HT1080 (cell line): ENCODE measurements at regions not wholly inside any gene's neighbourhood (a gene's known extent, or its start where the extent isn't known, plus 50 kb on each side); places are given as distances from the start of the nearest gene placed in this dataset.
"Not testable (repeated sequence)": the region's sequence is repeated elsewhere in the genome, so short reads cannot be mapped to it uniquely, and the experiment has no call there.

Experiments used
- DNase-seq: peaks from one replicate; pipeline ENCODE4 v3.0.0-alpha.2; 2015; ENCODE audit warnings: low read depth

GRCh38 chr9:82776508-82776907 is 286.4 kb downstream of the RASEF start:
- no peak for DNase-seq

GRCh38 chr9:82777366-82777765 is 285.6 kb downstream of the RASEF start:
- DNase-seq, result no peak

DNA sequence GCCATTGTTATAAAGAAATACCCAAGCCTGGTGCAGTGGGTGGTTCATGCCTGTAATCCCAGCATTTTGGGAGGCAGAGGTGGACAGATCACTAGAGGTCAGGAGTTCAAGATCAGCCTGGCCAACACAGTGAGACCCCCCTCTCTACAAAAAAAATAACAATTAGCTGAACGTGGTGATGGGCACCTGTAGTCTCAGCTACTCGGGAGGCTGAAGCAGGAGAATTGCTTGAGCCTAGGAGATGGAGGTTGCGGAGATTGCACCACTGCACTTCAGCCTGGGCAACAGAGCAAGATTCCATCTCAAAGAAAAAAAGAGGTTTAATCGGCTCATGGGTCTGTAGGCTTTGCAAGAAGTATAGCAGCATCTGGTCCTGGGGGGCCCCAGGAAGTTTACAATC is 284.0 kb downstream of the RASEF start:
- not testable (repeated sequence) for DNase-seq

DNA sequence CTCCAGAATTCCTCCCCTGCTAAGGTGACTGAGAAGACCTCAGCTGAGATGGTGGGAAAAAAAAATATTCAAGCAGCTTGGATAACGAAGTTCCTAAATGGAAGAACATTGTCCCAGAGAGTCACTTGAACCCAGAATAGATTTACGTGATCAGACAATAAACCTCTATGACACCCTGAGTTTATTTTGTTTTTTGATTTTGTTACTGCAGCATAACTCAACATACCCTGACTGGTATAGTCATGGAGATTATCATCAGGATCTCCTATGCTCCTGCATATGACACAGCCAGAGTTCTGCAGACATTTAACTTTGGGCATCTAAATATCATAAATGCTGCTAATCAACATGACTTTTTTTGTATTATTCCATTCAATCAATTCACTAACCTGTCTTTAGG is 282.9 kb downstream of the RASEF start:
- no peak for DNase-seq

DNA sequence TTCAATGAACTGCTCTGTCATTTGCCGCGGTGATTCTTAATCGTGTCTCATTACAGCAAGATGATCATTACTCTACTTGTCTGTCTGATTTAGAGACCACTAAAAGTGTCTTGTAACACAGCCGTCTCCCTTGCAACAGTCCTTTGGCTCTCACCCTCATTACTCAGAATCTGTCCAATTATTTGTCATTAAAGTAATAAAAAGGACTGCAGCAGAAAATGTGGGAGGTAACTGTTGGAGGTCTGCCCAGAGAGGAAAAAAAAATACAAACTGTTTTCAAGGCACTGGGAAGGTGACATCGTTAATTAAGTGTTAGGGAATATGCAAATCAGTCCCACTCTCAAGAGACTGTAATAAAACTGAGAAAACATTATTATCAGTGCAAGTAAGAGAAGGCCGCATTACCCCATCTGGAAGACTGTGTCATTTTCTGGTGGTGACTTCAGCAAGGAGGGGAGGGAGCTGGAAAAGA is 281.0 kb downstream of the RASEF start:
- DNase-seq, result no peak

DNA sequence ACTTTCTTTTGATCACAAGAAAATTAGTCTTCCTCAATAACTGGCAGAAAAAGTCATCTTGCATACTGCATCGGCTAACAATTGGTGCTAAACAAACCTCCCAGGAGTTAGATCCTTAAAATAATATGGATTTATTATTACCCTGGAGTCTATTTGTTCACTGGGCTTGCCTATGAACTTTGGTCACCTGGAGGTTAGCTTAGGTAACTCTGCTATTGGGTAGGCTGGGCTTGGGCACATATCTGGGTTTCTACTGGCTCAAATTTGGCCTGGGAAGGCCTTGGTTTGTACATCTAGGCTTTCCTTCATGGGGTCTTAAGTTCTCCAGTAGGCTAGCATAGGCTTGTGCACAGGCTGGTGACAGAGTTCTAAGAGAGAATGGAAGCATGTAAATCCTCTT is 279.9 kb downstream of the RASEF start:
- no peak for DNase-seq

DNA sequence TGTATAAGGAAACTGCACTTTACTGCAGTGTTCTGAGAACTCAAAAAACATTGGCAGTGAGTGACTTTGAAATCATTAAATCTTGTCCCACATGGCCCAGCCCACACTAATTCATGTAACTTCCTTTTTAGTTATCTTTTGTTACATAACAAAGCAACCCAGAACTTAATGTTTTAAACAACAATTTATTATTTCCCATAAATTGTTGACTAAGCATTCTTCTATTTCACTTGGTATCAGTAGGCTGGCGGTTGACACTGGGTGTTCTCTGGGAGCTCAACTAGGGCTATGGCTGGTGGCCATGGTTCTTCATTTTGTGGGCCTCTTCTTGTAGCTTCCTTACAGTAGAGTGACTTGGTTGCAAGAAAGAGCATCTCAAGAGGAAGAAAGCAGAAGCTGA is 278.4 kb downstream of the RASEF start:
- no peak for DNase-seq

GRCh38 chr9:82789155-82789824 is 273.7 kb downstream of the RASEF start:
- DNase-seq, result no peak

DNA sequence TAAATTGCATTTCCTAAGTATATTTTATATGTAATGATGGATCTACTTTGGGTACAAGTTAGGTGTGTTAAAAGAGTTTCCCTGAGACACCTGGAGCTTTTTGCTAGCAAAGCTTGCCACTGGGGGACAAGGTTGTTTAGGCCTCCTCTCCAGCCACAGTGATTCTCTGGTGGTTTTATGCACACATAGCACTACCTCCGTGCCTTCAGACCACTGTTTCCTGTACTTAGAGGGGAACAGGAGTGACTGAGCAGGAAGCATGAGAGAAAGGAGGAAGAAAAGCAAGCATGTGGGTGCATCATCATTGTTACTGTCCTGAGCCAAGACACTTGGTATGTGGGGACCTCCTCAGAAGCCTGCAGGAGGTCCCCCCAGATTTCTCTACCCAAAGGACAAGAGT is 272.1 kb downstream of the RASEF start:
- DNase-seq, result peak; percentile 13

- DNase-seq, result no peak
These were observed 271.2 kb downstream of the RASEF start for GRCh38 chr9:82791692-82792091.

DNA sequence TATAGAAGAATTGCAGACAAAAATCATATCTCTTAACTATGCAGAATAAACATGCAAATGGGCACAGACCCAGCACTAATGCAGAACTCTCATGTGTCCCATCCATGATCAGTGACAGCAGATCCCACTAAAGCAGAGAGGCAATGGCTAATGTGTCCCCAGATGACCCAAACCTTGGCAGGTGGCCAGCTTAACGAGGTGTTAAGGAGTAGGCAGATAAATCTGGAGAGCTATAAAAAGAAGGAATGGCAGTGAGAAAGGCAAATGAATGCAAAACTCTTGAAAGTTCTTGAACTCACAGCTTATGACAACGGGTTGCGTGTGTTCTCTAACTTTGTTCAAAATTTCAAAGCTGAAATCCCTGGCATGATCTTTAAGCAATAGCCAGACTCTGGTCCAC is 265.4 kb downstream of the RASEF start:
- DNase-seq, result no peak

DNA sequence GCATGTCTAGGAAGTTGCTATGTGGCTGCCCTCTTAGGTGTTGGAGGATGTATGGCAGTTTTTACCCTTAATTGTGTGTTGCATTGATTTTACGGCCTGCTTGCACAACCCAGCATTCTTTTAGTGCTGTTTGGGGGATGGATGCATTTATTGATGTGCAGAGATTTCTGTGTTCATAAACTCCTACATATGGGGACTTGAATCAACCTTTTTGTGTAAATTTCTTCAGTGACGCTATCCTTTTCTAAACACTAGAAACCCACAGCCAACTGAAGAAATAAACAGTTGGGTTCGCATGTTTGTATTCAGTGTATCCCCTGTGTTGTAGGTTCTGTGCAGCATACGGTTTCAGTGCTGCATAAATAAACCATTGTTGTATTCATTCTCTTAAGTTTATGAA is 263.7 kb downstream of the RASEF start:
- DNase-seq, result no peak

DNA sequence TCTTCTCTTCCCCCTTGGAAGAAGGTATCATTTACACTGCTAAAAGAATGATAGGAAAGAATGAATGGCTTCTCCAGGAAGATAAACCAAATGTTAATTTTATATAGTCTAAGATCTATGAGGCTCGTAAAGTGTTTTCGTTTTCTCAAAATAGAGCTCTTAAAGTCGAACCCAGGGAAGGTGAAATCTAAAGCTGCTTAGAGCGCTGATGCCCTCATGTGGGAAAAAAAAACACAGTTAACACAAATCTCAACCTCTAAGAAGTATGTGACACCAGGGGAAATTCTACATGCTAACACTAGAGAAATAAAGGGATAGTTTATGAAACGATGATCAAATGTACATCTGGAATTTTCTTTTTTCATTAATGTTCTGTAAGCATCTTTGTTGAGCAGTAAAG is 257.9 kb downstream of the RASEF start:
- no peak for DNase-seq

- DNase-seq, result no peak
These were observed 254.5 kb downstream of the RASEF start for GRCh38 chr9:82808478-82808877.

- peak; percentile 89 for DNase-seq
These were observed 252.0 kb downstream of the RASEF start for GRCh38 chr9:82810915-82811314.

- no peak for DNase-seq
These were observed 243.7 kb downstream of the RASEF start for GRCh38 chr9:82819260-82819659.

GRCh38 chr9:82820186-82820585 is 242.8 kb downstream of the RASEF start:
- no peak for DNase-seq

GRCh38 chr9:82829818-82830217 is 233.1 kb downstream of the RASEF start:
- DNase-seq, result no peak

- no peak for DNase-seq
These were observed 197.4 kb downstream of the RASEF start for GRCh38 chr9:82865524-82865923.

DNA sequence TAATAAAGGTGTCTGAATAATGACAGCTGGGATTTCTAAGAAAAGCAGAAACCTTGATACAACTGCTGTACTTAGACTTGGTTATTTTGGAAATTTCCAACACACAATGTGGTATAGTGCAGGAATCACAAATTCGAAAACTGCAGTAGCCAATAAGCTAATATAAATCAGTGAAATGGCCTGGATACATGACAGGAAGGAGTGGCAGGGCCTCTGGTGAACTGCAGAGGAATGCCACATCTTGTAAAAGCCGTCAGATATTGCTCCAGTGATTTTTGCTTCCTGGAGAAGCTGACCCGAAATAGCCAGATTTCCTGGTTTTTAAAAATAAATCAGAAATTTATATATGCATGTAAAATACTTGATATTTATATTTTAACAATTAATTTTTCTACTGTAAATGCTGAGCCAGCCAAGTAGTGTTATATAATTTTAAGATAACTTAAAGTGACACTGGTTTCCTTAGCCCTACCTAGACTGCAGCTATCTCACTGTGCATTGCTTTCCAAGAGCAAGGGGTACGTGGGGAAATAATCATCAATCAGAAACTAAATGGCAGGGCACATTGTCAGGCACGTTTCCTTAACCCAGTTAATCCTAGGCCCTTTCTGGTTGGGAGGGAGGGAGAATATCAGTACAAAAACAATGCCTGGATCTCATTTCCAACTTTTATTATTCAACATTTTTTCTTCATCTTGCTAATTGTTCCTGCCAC is 182.4 kb downstream of the RASEF start:
- no peak for DNase-seq

DNA sequence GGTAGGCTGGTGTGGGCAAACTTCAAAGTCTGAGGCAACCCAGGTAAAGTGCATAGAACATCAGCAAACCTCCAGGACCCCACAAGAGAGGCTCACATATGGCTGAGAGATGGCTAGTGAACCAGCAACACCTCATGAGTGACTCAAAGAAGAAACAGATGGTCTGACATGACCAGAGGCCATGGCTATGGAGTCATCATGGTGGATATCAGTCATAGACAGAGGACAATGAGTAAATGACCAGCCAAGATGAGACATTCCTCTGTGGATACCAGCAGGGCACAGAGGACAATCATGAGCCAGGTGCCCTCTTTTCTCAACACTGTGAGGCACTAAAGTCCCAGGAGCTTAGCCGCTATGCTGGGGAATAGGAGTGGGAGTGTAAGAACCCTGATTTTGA is 180.8 kb downstream of the RASEF start:
- DNase-seq, result peak; percentile 76

DNA sequence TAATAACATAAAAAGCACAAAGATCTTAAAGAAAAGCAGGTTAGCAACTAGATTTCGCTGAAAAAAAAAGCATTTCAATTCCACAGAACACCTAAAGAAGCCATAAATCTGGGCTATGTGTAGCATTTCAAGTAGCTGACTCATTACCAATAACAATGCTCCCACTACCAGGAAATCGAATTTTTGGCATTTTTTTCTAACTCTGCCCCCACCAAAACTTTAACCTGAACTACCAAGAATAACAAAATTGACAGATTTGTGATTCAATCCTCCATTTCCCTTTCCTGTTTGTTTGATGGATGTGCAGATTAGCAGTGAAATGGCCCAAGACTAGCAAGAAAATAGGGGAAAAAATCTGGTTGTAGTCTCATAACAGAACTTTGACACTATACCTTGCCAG is 180.2 kb downstream of the RASEF start:
- DNase-seq, result peak; percentile 76

DNA sequence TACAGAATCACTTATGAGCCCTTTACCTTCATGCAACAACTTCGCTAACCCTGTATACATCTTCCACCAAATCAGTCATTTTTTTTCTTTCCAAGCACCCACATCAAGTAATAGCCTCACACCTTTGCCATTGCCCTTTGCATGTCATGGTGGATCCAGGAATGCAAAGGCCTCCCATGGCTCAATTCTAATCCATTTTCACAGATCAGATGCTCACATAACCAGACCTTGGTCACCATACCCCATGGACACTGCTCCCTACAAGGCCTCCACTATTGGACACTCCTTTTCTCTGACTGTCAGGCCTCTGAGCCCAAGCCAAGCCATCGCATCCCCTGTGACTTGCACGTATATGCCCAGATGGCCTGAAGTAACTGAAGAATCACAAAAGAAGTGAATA is 179.5 kb downstream of the RASEF start:
- no peak for DNase-seq
